SU-DHL-6 (cell line): ENCODE measurements at regions not wholly inside any gene's neighbourhood (a gene's known extent, or its start where the extent isn't known, plus 50 kb on each side); places are given as distances from the start of the nearest gene placed in this dataset.

ENCODE experiments used
- CTCF ChIP-seq: fragments of 200-600 bp; sonication (generic); IDR thresholded peaks from one replicate; pipeline ENCODE4 v1.5.1; 2017; ENCODE audit warnings: antibody characterized with exemption, mild to moderate bottlenecking, low read length, moderate library complexity; ENCODE audit not compliant: insufficient read depth, poor library complexity, severe bottlenecking
- EZH2phosphoT487 ChIP-seq: fragments of 200-600 bp; sonication (generic), shearing (Covaris generic); conservative IDR thresholded peaks from 2 replicates; pipeline ENCODE4 v1.6.1; 2018; ENCODE audit warnings: mild to moderate bottlenecking, antibody characterized with exemption, low read length, moderate library complexity, mixed read lengths

DNA sequence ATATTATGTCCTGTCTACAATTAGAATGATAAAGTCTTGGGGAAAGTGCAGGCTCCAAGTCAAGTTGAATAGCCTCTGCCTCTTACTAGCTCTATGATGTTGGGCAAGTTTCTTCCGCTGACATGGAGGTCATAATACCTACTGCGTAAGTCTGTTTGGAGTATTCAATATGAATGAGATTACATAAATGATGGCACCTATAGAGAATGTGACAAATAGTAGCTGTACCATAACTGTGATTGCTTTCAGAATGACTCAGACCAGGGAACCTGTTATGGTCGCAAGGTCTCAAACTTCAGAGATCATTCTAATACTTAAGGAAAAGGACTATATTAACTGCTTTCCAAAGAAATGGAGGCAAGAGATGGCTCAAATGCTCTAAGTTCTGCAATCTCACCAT, 94.0 kb upstream of the ABCA1 start:
- no peak for TF ChIP-seq CTCF
- TF ChIP-seq EZH2phosphoT487 = no peak
